B cell (primary cell): ENCODE measurements at regions not wholly inside any gene's neighbourhood (a gene's known extent, or its start where the extent isn't known, plus 50 kb on each side); places are given as distances from the start of the nearest gene placed in this dataset.

Experiments
- ATAC-seq: fragments of 200-7000 bp; cut with Tn5 transposase; one replicate; pipeline ENCODE4 v1.10.0; 2021; ENCODE audit warnings: low read depth, mild to moderate bottlenecking, moderate number of reproducible peaks, moderate library complexity
- CTCF ChIA-PET: fragments of 350-600 bp; sonication (Branson Sonifier 250); formaldehyde crosslinking; loops from one replicate; lab custom pipeline; 2021; ENCODE audit warnings: antibody characterized with exemption, inconsistent platforms; lab: Charles Lee
- POLR2A ChIA-PET: fragments of 350-600 bp; sonication (Branson Sonifier 250); formaldehyde crosslinking; loops from one replicate; lab custom pipeline; 2021; ENCODE audit warnings: antibody characterized with exemption; lab: Charles Lee
- DNase-seq: peaks from one replicate; pipeline ENCODE4 v3.0.0; 2013
- H2AFZ ChIP-seq: 2 replicates; pipeline ENCODE4 v1.6.1; 2012; ENCODE audit warnings: mild to moderate bottlenecking, low read depth, low read length; ENCODE audit not compliant: insufficient read depth, poor library complexity, severe bottlenecking
- H3K27ac ChIP-seq, 2 donors: 1 replicate in 1 of 2; 2 replicates in 1 of 2; pipeline ENCODE4 v1.5.1; 2012 to 2013; ENCODE audit warnings: low read length in 2 of 2, mild to moderate bottlenecking in 2 of 2, moderate library complexity in 1 of 2
- H3K27me3 ChIP-seq, 4 experiments: fragments of 200-600 bp in 1 of 4; sonication (generic) in 1 of 4; replicated peaks in 1 of 4; 1 replicate in 2 of 4; 2 replicates in 2 of 4; pipeline versions ENCODE4 v1.6.1 to v1.7.0; 2013 to 2016; ENCODE audit warnings: low read length in 3 of 4, mild to moderate bottlenecking in 2 of 4, mixed read lengths in 1 of 4, moderate library complexity in 1 of 4; ENCODE audit not compliant: insufficient read depth in 4 of 4, control insufficient read depth in 3 of 4; ENCODE audit errors: control extremely low read depth in 1 of 4
- H3K36me3 ChIP-seq, 2 experiments: replicated peaks in 1 of 2; 1 replicate in 1 of 2; 2 replicates in 1 of 2; pipeline versions ENCODE4 v1.6.1 to v1.7.1; 2013; ENCODE audit warnings: low read length in 1 of 2; ENCODE audit not compliant: insufficient read depth in 2 of 2, control insufficient read depth in 1 of 2; ENCODE audit errors: control extremely low read depth in 1 of 2, extremely low read depth in 1 of 2
- H3K4me1 ChIP-seq, 2 donors: fragments of 200-600 bp in 1 of 2; sonication (generic) in 1 of 2; 1 replicate in 1 of 2; 2 replicates in 1 of 2; pipeline versions ENCODE4 v1.5.1 to v1.6.1; 2013 to 2017; ENCODE audit warnings: low read length in 2 of 2; ENCODE audit not compliant: control insufficient read depth in 2 of 2, insufficient read depth in 2 of 2
- H3K4me2 ChIP-seq: replicated peaks from 2 replicates; pipeline ENCODE3; 2012; ENCODE audit warnings: mild to moderate bottlenecking, low read depth, low read length; ENCODE audit not compliant: poor library complexity, severe bottlenecking
- H3K4me3 ChIP-seq, 5 experiments: fragments of 200-600 bp in 1 of 5; sonication (generic) in 1 of 5; 1 replicate in 3 of 5; 2 replicates in 2 of 5; pipeline versions ENCODE4 v1.5.1 to v1.7.0; 2011 to 2016; ENCODE audit warnings: low read length in 4 of 5, mild to moderate bottlenecking in 4 of 5, low read depth in 2 of 5, control low read depth in 1 of 5, moderate library complexity in 1 of 5; ENCODE audit not compliant: insufficient read depth in 1 of 5; ENCODE audit errors: control extremely low read depth in 1 of 5, extremely low read depth in 1 of 5
- H3K79me2 ChIP-seq: fragments of 200-600 bp; sonication (generic); one replicate; pipeline ENCODE4 v1.6.0; 2016; ENCODE audit warnings: low read length; ENCODE audit not compliant: control insufficient read depth, insufficient read depth
- H3K9ac ChIP-seq: fragments of 200-600 bp; sonication (generic); 2 replicates; pipeline ENCODE4 v1.6.1; 2017; ENCODE audit warnings: mild to moderate bottlenecking, low read length, moderate library complexity
- H3K9me3 ChIP-seq, 3 donors: one replicate each; pipeline versions ENCODE4 v1.6.1 to v1.7.1; 2013; ENCODE audit warnings: low read length in 2 of 3; ENCODE audit not compliant: control insufficient read depth in 2 of 3, insufficient read depth in 1 of 3; ENCODE audit errors: control extremely low read depth in 1 of 3
- H4K20me1 ChIP-seq: 2 replicates; pipeline ENCODE4 v1.6.0; 2012; ENCODE audit warnings: mild to moderate bottlenecking, low read length; ENCODE audit not compliant: insufficient read depth, control insufficient read depth, poor library complexity, severe bottlenecking
- H3K27ac Mint-ChIP-seq: one replicate; pipeline ENCODE4 v1.8.0; 2021; ENCODE audit warnings: mixed read lengths
- H3K27me3 Mint-ChIP-seq: one replicate; pipeline ENCODE4 v1.8.0; 2021; ENCODE audit warnings: mixed read lengths
- H3K4me1 Mint-ChIP-seq: one replicate; pipeline ENCODE4 v1.8.0; 2021; ENCODE audit warnings: mixed read lengths
- H3K4me3 Mint-ChIP-seq: one replicate; pipeline ENCODE4 v1.8.0; 2021; ENCODE audit warnings: mixed read lengths
- H3K9me3 Mint-ChIP-seq: one replicate; pipeline ENCODE4 v1.8.0; 2022; ENCODE audit warnings: mixed read lengths; ENCODE audit not compliant: insufficient read depth
- CTCF ChIP-seq: fragments of 200-600 bp; IDR thresholded peaks from one replicate; pipeline ENCODE4 v1.8.0; 2022; ENCODE audit warnings: antibody characterized with exemption, mild to moderate bottlenecking
- EZH2 ChIP-seq: IDR thresholded peaks from 2 replicates; pipeline ENCODE4 v1.6.1; 2012; ENCODE audit warnings: borderline replicate concordance, low read depth, mild to moderate bottlenecking, moderate library complexity, low read length; ENCODE audit not compliant: insufficient read depth, poor library complexity, severe bottlenecking
- WGBS: methylation state at CpG from one replicate; pipeline ENCODE4 v1.1.5; 2013; ENCODE audit warnings: missing lambda C conversion rate; ENCODE audit not compliant: insufficient coverage; 5-methylcytosine and 5-hydroxymethylcytosine counted together
- intact Hi-C: fragments of 100-400 bp; cut with micrococcal nuclease; formaldehyde crosslinking; loops from one replicate; pipeline ENCODE4 v1.10.0; 2022

- H3K4me3 ChIP-seq: no peak overlapping the region
- H2AFZ ChIP-seq: no peak overlapping the region
- no peaks in the 10 kb centered on the region for H3K79me2 ChIP-seq
- intact Hi-C loops: no loop called here
- H3K9me3 Mint-ChIP-seq: peaks cover 3% of the 10 kb centered on the region
- peaks cover 0 to 6% (median 0%) of the 10 kb centered on the region in 3 donors for H3K9me3 ChIP-seq
- H3K27me3 Mint-ChIP-seq: no peaks in the 10 kb centered on the region
- H3K27ac Mint-ChIP-seq: no peak overlapping the region
- POLR2A ChIA-PET: no interaction called here
- H3K27ac ChIP-seq: no peak overlapping the region
- no peaks in the 10 kb centered on the region for H3K36me3 ChIP-seq
- no peak overlapping the region for H3K4me2 ChIP-seq
- CTCF ChIA-PET: no interaction called here
- no peaks in the 10 kb centered on the region for H4K20me1 ChIP-seq
- H3K4me1 ChIP-seq: no peaks in the 10 kb centered on the region
- no peaks in the 10 kb centered on the region for H3K4me1 Mint-ChIP-seq
- no peaks in the 10 kb centered on the region for H3K27me3 ChIP-seq
- no peak overlapping the region for H3K4me3 Mint-ChIP-seq
- no peak for ATAC-seq
- no peak for DNase-seq
- H3K9ac ChIP-seq: no peak overlapping the region
- no peak for TF ChIP-seq CTCF
- no peak for TF ChIP-seq EZH2
These were observed 867.3 kb upstream of the AUTS2 start for GRCh38 chr7:68730964-68731363.

- intact Hi-C loops: no loop called here
- DNase-seq: no peak
- Mint-ChIP-seq H3K4me1 (no peaks in the 10 kb centered on the region), H3K4me3 (no peak overlapping the region), H3K27me3 (no peaks in the 10 kb centered on the region), H3K9me3 (peaks cover 3% of the 10 kb centered on the region), H3K27ac (no peak overlapping the region)
- no peak overlapping the region for H3K9ac ChIP-seq
- H3K4me2 ChIP-seq: no peak overlapping the region
- H3K27me3 ChIP-seq: no peaks in the 10 kb centered on the region
- no peak for ATAC-seq
- no peak overlapping the region for H3K27ac ChIP-seq
- 79% methylated on average over 4 of the region's 8 CpGs for WGBS
- TF ChIP-seq CTCF (no peak), EZH2 (no peak)
- ChIA-PET POLR2A (no interaction called here), CTCF (interaction anchor here (1.2 kb wide), 1 partner anchor 8 kb away, joined by 3 read pairs; no protein-coding TSS in a partner anchor)
- H3K4me1 ChIP-seq: no peaks in the 10 kb centered on the region
- H3K79me2 ChIP-seq: no peaks in the 10 kb centered on the region
- no peaks in the 10 kb centered on the region for H3K36me3 ChIP-seq
- no peak overlapping the region for H2AFZ ChIP-seq
- no peak overlapping the region for H3K4me3 ChIP-seq
- H3K9me3 ChIP-seq: peaks cover 0 to 6% (median 0%) of the 10 kb centered on the region in 3 donors
- H4K20me1 ChIP-seq: no peaks in the 10 kb centered on the region
These were observed 864.8 kb upstream of the AUTS2 start for GRCh38 chr7:68733219-68734153.
